GM21825 (cell line): ENCODE measurements at regions not wholly inside any gene's neighbourhood (a gene's known extent, or its start where the extent isn't known, plus 50 kb on each side); places are given as distances from the start of the nearest gene placed in this dataset.

Source experiments
- ATAC-seq: cut with Tn5 transposase; IDR thresholded peaks from one replicate; pipeline ENCODE4 v1.9.1; 2021; ENCODE audit warnings: mild to moderate bottlenecking, moderate library complexity; ENCODE audit not compliant: unreplicated experiment

GRCh38 chr5:109944461-109944860, 254.7 kb downstream of the MAN2A1 start:
- ATAC-seq = no peak

DNA sequence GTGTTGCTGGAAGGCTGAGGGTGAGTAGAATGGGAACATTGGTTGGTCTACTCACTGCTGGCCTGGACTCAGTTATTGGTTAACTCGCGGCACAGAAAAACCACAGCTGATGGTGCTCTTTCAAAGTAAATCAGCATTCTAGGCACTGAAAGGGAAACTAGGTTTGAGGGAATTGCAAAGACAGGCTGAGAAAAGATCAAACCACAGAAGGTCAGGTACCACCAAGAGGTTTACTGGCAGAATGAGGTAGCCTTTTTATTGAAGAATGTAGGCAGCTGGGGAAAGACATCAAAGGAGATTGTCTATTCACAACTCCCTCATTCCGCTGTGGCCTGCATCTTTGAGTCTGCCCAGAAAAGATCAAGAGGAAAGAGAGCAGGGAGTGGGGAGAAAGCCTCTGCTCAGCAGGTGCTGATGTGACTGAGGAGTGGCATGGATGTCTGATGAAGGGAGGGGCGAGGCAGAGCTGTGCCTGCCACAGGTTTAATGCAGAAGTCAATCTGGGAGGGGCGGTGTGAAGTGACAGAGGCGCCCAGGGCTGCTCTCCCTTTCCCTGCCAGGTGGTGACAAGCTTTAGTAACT, 255.5 kb downstream of the MAN2A1 start:
- ATAC-seq = peak; percentile 57

DNA sequence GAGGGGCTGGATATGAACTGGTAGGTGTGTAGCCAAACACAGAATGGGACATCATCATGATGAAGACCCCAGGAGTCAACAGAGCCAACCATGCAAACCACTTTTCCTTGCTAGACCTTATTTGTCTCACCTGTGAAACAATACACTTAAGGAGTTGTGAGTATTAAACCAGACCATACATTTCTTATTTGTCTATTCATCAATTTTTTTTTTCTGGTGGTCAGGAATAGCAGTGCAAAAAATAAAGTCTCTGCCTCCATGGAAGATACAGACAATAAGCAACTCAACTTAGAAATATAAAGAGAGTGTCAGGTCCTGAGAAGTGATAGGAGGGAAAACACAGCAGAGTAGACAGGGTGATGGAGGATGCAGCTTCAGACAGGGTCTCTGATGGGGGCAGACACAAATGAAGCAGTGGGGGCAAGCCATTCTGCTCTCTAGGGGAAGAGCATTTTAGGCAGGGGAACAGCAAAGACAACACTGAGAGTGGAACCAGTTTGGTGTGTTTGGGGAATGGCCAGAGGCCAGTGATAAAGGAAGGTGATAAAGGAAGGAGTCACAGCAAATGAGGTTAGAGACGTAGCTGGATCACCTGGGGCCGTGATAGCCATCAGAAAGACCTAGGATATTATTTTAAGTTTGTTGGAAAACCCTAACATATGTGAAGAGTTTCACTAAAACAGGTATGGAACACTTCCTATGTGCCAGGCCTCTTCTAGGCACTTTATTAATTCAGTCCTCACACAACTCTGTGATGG, 256.2 kb downstream of the MAN2A1 start:
- no peak for ATAC-seq

- ATAC-seq = no peak
These were observed 256.9 kb downstream of the MAN2A1 start for GRCh38 chr5:109946610-109947009.

- ATAC-seq = no peak
These were observed 257.9 kb downstream of the MAN2A1 start for GRCh38 chr5:109947667-109948066.

- ATAC-seq = no peak
These were observed 260.9 kb downstream of the MAN2A1 start for GRCh38 chr5:109950634-109951033.

DNA sequence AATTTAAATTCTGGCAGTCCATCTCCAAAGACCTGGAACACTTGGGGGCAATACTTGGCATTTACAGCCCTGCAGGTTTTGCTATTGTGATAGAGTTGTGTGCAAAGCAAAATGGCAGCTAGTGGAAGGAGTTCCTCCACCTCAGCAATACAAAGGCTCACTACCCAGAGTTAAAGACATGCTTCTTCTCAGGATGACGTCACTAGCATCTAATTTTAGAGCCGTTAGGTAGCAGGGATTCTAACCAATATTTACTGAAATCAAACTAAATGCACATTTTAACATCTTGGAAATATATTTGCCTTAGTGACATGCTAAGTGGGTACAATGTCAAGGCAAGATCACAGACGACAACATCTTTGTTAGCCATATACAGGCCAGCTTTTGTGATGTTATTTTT, 261.6 kb downstream of the MAN2A1 start:
- no peak for ATAC-seq

DNA sequence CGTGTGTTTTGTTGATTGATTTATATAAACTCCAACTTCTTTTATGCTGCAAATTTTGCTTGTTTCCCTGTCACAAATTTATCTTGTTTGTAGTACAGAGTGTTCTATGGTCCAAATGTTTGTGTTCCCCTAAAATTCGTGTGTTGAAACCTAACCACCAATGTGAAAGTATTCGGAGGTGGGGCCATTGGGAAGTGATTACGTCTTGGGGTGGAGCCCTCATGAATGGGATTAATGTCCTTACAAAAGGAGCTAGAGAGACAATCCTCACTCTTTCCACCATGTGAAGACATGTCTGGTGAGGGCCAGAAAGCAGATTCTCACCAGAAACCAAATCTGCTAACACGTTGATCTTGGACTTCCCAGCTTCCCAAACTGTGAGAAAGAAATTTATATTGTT, 262.0 kb downstream of the MAN2A1 start:
- ATAC-seq = no peak

DNA sequence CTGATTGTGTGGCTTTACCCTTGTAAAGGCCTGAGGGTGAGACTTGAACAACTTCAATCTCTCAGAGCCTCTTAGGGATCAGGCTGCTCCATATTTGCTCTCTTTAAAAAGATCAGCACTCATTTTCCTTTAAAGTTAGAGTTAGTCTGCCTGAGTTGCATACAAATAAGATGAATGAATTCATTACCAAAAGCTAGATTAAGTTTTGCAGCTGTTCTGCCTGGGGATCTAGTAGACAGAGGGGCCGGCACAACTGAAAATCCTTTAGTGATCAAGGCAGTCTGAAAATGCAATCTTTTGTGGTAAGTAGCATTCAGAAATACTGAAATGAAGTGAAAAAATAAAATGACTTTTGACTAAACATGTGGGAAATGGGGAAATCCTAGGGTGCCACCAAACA, 264.0 kb downstream of the MAN2A1 start:
- ATAC-seq = no peak

GRCh38 chr5:109956884-109957283, 267.2 kb downstream of the MAN2A1 start:
- no peak for ATAC-seq

DNA sequence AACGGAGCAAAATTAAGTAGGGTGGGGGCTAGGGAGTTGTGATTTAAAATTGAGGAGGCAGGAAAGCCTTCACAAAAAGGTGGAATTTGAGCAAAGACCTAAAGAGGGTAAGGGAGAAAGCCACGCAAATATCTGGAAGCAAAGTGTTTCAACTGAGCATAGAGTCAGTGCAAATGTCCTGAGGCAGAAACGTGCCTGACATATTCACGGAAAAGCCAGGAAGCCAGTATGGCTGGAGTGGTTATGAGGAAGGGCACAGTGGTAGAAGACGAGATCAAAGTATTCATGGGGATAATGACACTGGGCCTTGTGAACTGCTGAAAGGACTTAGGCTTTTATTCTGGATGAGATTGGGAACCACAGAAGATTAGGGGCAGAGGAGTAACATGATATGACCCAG, 268.4 kb downstream of the MAN2A1 start:
- no peak for ATAC-seq

- ATAC-seq = no peak
These were observed 269.9 kb downstream of the MAN2A1 start for GRCh38 chr5:109959652-109960051.

- ATAC-seq = no peak
These were observed 272.0 kb downstream of the MAN2A1 start for GRCh38 chr5:109961751-109962150.

DNA sequence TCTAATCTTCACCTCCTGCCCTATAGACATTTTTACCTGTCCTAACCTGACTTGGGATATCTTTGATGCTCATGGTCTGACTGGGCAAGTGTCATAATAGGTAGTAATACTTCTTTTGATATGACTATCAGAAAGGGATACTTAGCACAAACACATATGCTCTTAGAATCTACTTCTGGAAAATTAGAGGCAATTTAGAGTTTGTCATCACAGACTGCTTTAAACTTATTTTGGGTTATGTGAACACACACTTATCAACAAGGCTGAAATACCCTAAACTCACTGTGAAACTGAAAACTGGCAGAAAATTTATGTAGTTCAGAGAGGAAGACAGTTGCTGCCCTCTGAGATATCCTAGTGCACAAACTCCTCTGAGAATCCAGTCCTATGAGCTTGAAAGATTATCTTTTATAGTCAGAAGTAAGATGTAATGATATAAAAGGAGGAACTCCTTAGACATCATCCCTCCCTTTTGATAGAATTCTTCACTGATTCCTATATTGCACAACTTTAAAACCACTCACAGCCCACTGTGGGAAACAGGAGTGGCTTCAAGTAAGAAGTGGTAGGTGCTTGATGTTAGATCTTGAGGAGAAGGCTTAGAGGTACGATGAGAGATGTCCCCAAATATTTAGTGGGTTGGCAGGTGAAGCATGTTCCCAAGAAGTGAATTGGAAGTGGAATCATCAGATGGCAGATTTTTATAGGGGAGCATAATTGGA, 273.3 kb downstream of the MAN2A1 start:
- no peak for ATAC-seq

DNA sequence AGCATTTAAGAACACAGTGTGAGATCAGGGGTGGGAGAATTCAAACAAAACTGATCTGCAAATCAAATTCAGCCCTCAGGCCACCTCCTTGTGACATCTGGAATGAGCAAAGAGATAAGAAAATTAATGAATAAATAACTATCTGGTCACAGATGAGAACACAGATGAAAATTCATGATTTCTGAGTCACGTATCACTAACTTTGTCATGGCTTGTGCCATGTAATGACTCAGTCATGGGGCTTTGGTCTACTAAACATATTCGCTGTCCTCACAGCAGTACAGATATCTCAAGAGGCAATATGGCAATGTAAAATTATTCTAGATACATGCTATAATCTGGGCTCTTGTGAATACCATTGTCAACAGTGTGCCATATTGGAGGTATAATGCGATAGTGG, 274.4 kb downstream of the MAN2A1 start:
- no peak for ATAC-seq

- no peak for ATAC-seq
These were observed 275.9 kb downstream of the MAN2A1 start for GRCh38 chr5:109965634-109966033.

DNA sequence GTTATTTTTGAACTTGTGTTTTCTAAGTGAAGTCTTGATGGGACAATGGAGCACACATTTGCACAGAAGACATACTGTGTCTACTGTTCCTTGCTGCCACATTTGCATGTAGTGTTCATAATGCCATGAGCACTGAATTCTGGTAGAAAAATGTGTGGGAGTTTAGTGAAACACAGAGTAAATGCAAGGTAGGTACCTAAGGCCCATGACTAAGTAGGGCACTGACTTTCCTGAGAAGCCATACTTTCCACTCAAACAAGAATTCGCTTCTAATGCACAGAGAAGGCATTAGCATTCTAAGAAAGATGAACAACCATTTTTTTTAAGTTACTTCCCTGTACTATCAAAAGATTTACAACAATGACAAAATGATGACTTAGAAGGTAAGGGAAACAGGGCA, 282.2 kb downstream of the MAN2A1 start:
- ATAC-seq = no peak

DNA sequence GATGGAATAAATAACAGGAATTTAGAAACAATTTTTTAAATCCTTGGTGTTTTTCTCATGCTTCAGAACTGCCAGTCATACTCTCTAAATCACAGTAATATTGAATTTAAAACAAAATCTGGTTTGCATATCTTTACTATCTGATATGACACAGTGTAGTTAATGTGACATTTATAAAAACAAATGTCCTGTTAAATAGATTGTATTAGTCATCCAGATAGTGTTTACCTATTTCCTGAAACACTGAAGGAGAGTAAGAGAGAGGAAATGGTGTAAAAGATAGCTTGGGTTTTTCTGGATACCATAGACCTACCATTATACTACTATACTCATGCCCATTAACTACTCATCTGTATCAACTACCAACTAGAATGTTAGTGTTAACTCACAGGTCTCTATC, 292.3 kb downstream of the MAN2A1 start:
- no peak for ATAC-seq

DNA sequence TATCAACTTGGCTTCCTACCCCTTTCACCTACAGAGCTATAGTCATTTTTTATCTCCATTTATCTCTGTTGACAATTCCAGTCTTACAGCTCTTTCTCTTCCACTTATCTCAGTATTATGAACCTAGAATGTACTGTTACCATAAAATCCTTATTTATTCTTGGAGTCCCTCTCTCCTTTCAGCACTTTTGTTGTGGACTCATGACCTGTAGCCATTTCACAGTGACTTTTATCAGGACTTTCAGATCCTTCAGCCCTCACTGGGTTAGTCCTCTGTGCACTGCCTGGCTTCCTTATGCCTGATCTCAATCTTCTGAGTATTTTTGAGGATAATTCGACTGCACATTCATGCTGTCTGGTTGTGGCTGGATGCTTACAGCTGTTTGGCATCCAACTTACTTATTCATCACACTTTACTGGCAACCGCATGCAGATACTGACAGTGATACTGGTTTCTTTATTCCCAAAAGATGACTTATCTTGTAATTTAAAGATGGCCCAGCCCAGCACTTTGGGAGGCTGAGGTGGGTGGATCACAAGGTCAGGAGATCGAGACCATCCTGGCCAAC, 293.3 kb downstream of the MAN2A1 start:
- ATAC-seq = no peak

- ATAC-seq = no peak
These were observed 297.0 kb downstream of the MAN2A1 start for GRCh38 chr5:109986726-109987125.

- no peak for ATAC-seq
These were observed 297.6 kb downstream of the MAN2A1 start for GRCh38 chr5:109987355-109987754.

- no peak for ATAC-seq
These were observed 298.2 kb downstream of the MAN2A1 start for GRCh38 chr5:109987970-109988369.
